Activated CD4-positive, CD25-positive, alpha-beta regulatory T cell (primary cell): ENCODE measurements at regions not wholly inside any gene's neighbourhood (a gene's known extent, or its start where the extent isn't known, plus 50 kb on each side); places are given as distances from the start of the nearest gene placed in this dataset.

Experiments used
- DNase-seq, 4 experiments: peaks; one replicate each; lab custom pipeline; 2025; lab: John Stamatoyannopoulos, UW

GRCh38 chr12:126869644-126870043 is 1397.3 kb upstream of the TMEM132C start:
- DNase-seq: no peak

- no peak for DNase-seq
These were observed 1393.3 kb upstream of the TMEM132C start for GRCh38 chr12:126873701-126874100.

- peak; percentile 2 to 6 (median 4) for DNase-seq
These were observed 1392.4 kb upstream of the TMEM132C start for GRCh38 chr12:126874427-126875026.

GRCh38 chr12:126879842-126880241 is 1387.1 kb upstream of the TMEM132C start:
- no peak for DNase-seq

GRCh38 chr12:126883697-126884096 is 1383.3 kb upstream of the TMEM132C start:
- DNase-seq: no peak

GRCh38 chr12:126889501-126889900 is 1377.5 kb upstream of the TMEM132C start:
- DNase-seq: no peak

GRCh38 chr12:126890097-126890496 is 1376.9 kb upstream of the TMEM132C start:
- DNase-seq: no peak

GRCh38 chr12:126891789-126892188 is 1375.2 kb upstream of the TMEM132C start:
- no peak for DNase-seq

GRCh38 chr12:126895951-126896913 is 1370.7 kb upstream of the TMEM132C start:
- DNase-seq: no peak

GRCh38 chr12:126897102-126897501 is 1369.9 kb upstream of the TMEM132C start:
- DNase-seq: no peak

- DNase-seq: no peak
These were observed 1369.2 kb upstream of the TMEM132C start for GRCh38 chr12:126897778-126898177.

GRCh38 chr12:126898562-126898961 is 1368.4 kb upstream of the TMEM132C start:
- DNase-seq: no peak

GRCh38 chr12:126899926-126900792 is 1366.8 kb upstream of the TMEM132C start:
- DNase-seq: no peak

GRCh38 chr12:126903027-126903876 is 1363.7 kb upstream of the TMEM132C start:
- no peak for DNase-seq

- DNase-seq: no peak
These were observed 1361.2 kb upstream of the TMEM132C start for GRCh38 chr12:126905752-126906151.

- no peak for DNase-seq
These were observed 1358.8 kb upstream of the TMEM132C start for GRCh38 chr12:126907900-126908764.

GRCh38 chr12:126908765-126909142 is 1358.2 kb upstream of the TMEM132C start:
- DNase-seq: no peak

GRCh38 chr12:126910570-126910969 is 1356.4 kb upstream of the TMEM132C start:
- DNase-seq: no peak

GRCh38 chr12:126912111-126912510 is 1354.9 kb upstream of the TMEM132C start:
- DNase-seq: no peak

- no peak for DNase-seq
These were observed 1352.7 kb upstream of the TMEM132C start for GRCh38 chr12:126914170-126914793.
